ENCODE measurements at regions not wholly inside any gene's neighbourhood (a gene's known extent, or its start where the extent isn't known, plus 50 kb on each side); places are given as distances from the start of the nearest gene placed in this dataset.
"Not testable (repeated sequence)": the region's sequence is repeated elsewhere in the genome, so short reads cannot be mapped to it uniquely, and the experiment has no call there.

DNA sequence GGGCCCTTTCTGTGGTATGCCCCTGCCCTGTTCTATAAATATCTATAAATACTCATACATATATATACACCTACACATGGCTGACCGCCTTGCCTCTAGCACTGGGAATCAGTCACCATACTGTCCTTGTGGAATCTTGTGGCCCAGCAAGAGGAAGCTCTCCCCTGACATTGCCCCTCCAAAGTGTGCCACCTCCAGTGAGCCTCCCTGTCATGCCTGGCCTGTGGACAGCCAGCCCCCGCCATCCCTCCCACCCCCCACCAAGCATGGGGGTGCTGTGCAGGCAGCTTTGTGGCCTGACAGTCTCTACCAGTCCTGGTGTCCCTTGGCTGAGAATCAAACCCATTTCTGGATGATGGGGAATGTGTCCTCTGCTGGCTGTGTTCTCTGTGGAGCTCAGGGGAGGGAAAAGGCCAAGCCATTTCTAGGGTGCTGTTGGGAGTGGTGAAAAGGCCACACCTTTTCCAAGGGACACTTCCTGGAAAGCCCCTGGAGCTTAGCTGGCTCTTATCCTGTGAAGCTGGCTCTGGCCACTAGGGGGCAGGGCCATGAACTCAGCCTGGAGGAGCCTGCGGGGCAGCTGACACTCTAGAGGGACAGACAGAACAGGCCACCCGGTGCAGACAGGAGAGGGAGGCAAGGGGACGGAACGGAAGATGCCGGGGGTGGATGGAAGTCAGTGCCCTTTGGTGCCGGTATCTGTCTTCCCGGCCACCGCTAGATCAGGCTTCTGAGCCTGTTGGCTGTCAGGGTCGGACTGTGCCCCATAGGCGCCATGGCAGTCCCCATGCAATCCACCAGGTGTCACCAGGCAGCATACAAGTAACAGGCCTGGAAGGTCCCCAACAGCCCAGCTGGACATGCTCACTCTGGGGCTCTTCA, 167.2 kb downstream of the TBC1D2B start:
- not testable (repeated sequence) for TF ChIP-seq RAD21 (conservative IDR thresholded peaks at IDR 0.05); TAF1 (IDR thresholded peaks at IDR 0.05; ENCODE audit: low read depth)

Data from neural cell (in vitro differentiated cells).